ENCODE measurements at regions not wholly inside any gene's neighbourhood (a gene's known extent, or its start where the extent isn't known, plus 50 kb on each side); places are given as distances from the start of the nearest gene placed in this dataset.
A peak's percentile ranks its signal among the peaks of the same experiment; 100 is the strongest.

DNA sequence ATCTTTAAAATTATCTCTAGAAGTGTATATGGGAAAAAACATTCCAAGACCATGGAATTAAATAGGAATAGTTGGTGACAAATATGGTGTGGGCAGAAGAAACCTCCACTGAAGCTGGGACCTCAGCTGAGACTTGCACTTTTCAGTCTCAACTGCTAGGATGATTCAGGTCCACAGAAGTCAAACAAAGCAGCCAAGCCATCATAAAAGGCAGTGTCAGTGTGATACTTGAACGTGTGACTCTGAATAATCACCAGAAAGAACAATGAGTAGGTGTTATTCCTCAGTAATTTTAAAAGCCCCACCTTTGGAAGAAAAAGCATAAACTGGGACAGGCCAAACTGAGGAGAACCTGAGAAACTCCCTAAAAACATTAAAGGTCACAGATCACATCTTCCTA is 90.7 kb downstream of the ZNF281 start:
- DNase-seq (ENCODE audit: low read depth in 4 of 4, low spot score in 3 of 4): no peak

DNA sequence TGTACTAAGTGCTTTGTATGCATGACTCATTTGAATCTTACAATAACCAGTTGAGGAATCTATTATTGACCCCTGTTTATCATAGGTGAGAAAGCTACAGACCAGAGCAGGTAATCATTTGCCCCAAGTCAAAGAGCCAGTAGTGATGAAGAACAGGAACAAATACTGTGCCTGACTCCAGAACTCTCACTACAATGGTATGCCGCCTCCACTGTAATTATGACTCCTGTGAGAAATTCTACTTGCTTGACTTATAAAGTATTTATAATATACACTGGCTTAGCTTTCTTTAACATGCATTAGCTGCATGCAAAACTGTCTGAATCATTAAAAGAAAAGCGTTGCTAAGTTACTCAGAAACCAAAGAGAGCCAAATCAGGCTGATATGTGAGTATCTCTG is 92.6 kb downstream of the ZNF281 start:
- no peak for DNase-seq (ENCODE audit: low read depth in 4 of 4, low spot score in 3 of 4)

DNA sequence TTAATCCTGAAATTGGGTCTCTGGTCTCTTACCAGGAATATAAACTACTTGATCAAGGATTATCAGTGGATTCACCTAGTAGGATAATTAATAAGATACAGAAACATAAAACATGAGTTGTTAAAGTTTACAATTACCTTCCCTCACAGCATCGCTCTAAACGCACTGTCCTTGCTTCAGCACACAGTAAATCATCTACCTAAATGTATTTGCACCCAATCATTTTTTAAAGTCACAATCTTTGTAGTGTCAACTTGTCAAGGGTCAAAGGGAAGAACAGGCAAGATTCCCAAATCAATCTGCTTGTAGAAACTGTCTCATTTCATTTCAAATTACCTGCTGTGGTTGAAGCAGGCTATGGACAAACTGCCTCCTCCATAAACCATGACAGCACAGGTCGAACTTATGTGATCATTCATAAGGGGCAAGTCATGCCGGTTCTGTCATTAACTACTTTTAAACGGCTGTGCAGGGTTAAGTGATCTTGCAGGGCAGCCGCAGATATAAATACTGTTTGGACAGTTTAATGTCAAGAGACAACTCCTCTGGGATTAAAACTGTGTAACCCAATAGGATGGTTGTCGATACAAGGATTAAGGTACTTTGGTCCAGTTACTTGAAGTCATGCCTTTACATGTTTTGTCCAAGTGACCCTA is 93.6 kb downstream of the ZNF281 start:
- DNase-seq (ENCODE audit: low read depth in 4 of 4, low spot score in 3 of 4): no peak

DNA sequence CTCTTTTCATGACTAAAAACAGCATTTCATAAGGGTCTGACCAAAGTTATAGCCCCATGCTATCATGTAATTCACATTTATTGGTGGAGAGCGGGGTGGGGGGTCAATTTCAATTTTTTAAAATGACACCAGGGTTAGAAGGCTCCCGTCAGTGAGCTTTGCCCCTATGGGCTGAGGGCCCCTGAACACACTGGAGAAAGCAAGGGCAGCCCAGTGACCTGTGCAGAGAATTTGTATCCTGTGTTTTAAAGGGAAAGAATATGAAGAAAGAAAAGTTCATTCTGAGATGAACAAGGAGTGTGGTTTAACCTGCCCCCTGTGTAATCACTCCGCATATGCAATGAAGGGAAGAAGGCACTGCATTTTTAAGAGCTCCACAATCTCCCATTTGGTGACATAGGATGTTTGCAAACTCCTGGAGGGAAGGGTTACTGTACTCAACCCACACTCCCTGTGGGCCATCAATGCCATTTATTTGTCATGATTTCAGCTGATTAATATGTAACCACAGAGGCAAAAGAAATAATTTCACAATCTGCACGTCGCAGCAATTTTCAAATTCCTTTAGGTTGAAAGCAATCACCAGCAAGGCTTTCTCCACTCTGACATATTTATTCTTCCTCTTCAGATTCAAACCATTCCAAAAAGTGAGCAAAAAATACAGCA is 95.6 kb downstream of the ZNF281 start:
- no peak for DNase-seq (ENCODE audit: low read depth in 4 of 4, low spot score in 3 of 4)

DNA sequence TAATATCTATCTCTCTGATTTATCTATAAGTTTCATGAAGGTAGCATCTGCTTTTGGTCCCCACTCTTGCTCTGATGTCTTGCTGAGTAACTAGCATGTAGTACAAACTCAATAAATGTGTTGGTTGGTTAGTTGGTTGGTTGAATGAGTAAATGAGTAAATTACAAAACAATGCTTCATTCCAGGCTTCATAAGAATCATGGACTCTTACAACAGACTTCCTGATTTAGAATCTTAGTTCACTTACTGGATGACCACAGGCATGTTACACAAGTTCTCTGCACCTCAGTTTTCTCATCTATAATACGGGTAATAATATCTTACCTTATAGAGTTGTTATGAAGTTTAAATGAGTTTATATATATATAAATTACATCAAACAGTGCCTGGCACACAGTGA is 98.6 kb downstream of the ZNF281 start:
- DNase-seq (ENCODE audit: low read depth in 4 of 4, low spot score in 3 of 4): no peak

DNA sequence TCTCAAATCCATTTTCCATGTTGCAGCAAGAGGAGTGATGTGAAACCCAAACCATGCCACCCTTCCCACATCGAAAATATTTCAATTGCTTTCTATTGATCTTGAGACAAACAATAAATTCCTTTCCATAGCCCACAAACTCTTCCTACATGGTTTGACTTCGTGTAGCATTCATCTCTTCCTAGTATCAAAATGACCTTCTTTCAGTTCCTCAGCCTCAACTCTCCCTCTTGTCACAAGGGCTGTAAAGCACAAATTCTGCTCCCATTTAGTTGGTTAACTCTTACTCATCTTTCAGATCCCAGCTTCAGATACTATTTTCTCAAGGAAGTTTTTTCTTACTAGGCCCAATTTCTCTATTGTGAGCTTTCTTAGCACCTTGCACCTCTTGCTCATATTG is 99.0 kb downstream of the ZNF281 start:
- DNase-seq (ENCODE audit: low read depth in 4 of 4, low spot score in 3 of 4): no peak

DNA sequence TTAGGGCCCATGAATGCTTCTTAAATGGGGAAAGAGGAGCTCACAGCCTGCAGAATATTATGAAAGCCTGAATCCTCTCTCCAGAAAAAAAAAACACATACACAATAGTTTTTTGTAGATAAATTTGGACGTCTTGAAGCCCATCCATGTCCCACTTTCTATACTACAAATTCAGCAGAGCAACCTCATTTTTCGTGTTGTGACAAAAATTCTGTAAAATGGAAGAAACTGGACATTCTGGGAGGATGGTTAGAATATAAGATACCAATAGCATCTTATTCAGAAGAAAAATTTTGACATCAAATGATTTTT is 102.1 kb downstream of the ZNF281 start:
- no peak for DNase-seq (ENCODE audit: low read depth in 4 of 4, low spot score in 3 of 4)

DNA sequence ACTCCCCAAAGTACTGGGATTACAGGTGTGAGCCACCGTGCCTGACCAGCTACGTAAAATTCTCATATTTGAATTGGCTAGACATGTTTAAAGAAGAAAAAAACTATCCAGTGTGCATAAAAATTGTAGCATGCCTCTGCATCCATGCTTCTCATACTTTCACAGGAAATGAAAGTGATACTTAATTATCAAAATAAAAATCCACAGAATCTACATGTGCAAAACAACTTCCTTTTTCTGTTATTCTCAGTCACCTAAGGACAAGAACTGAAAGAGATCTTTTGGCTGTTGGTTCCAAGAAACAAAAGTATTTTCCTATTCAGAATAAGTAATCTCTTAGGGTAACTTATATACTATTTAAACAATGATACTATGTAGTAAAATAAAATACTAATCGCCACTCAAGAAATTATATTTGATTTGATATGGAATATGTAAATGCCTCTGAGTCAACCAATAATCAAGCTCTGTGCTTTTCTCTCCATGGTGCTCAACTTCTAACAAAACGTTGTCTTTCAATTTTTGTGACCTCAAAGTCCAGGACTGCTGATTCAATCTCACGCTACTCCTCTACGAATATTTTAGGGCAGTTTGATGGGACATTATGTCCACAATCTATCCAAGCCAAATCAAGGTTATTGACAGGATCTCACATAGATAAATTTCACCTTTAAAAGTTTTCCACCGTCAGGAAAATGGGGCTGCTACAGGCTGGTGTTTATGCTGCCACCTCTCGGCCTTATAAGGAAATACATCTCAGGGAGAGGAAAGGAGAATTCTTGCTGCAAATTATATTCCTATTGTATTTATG is 102.7 kb downstream of the ZNF281 start:
- no peak for DNase-seq (ENCODE audit: low read depth in 4 of 4, low spot score in 3 of 4)

DNA sequence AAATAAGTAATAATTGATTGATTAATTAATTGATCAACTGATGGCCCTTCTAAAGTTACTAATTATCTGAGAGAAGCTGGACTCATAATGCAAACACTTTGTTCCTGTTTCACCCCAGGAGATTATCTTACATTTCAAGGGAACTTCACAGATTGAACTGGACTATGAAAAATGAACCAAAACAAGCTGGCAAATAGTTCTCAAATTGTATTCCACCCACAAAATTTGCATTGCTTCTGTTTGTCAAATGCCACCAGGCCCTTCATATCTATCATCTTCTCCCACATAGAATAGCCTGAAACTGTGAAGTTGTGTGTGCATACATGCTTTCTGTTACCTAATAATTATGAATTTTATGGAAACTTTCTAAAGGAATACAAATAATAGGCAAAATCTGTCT is 104.0 kb downstream of the ZNF281 start:
- no peak for DNase-seq (ENCODE audit: low read depth in 4 of 4, low spot score in 3 of 4)

DNA sequence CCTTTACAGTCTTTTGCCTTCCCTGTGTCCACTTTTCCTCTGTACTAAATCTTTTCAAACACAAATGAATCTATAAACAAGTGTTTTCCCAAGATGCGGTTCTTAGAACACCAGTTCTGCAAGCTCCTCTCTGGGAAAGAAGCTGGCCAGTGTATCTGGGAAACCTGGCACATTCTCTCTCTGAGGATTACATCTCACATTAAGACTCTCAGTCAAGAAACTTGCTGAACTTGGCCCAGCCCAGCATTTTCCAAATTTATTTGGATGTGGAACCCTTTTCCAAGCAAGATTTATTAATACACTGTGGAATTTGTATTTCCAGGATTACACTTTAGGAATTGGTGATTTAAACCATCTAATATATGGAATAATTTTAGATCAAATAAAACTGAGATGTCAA is 105.7 kb downstream of the ZNF281 start:
- no peak for DNase-seq (ENCODE audit: low read depth in 4 of 4, low spot score in 3 of 4)

DNA sequence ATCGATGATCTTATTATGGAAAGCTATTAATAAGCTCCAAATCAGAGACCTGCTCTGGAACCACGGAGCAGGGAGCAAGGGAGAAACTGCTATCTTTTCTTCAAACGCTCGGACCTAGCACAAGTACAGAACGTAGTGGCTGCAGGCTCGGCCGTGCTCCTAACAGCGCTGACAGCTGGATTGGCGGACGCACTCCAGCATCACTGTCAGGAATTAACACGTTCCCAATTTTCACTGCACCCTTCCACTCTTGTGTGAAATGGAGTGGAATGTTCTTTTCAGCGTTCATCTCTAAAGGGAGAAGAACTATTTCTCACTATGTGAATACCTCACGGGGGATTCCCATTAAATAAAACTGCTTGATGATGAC is 106.9 kb downstream of the ZNF281 start:
- DNase-seq (ENCODE audit: low read depth in 4 of 4, low spot score in 3 of 4): no peak

DNA sequence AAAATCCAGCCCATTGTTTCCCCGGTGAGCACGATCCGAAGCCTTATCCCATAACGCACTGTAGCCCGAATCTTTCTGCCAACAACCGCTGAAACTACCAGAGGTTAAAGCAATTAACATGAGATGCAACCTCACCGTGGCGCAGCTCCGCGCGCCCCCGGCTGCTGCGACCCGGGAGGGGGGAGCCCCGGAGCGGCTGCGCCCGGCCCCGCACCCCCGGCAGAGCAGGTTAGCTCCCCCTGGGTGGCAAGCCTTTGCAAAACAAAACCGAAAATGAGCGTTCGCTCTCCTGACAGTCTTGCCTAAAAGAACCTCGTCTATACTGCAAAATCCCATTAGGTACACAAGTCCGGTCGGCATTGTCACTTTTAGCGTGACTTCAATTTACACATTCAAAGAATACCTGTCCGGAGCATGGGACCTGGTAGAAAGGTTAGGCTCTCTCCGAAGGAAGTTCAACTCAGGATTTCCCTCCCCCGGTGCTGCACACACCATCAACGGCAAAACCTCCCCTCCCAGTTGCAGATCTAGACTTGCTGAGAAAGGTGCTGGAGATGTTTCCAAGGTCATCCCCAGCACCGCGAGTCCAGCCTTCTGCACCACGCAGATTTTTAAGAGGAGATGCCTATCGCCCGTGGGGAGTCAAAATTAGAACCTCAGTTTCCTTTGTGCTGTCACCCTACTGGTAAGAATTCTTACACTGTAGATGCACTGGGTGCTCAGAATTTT is 107.5 kb downstream of the ZNF281 start:
- DNase-seq (ENCODE audit: low read depth in 4 of 4, low spot score in 3 of 4): peak in 1 of 4 donors; percentile 18

DNA sequence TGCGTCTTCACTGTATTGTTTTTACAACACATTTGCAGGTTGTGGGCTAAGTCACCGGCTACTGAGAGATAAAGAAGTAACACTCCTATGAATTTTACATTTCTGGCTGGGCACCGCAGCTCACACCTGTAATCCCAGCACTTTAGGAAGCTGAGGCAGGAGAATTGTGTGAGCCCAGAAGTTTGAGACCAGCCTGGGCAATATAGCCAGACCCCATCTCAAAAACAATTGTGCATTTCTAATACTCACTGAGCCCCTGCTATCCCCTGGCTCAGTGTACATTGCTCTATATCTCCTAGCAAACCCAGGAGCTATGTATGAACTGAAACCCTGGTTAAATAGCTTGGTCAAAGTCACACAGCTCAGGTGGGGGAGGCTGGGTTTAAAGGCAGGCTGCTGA is 108.7 kb downstream of the ZNF281 start:
- DNase-seq (ENCODE audit: low read depth in 4 of 4, low spot score in 3 of 4): no peak

DNA sequence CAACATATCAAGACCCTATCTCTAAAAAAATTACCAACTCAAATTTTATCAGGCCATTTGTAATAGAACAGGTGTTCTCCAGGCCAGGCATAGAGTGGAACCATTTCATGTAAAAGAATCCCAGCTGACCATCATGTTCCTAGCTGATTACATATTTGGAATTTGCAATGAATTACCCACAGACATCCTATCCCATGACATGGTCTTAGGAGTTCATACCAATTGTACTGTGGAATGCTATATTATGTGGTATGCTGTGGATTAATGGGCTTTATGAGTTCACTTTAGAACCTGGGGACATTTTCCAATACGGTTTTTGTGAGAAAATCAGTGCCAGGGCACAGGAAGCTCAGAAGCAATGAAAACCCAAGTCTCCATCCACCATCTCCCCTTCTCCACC is 110.3 kb downstream of the ZNF281 start:
- no peak for DNase-seq (ENCODE audit: low read depth in 4 of 4, low spot score in 3 of 4)

DNA sequence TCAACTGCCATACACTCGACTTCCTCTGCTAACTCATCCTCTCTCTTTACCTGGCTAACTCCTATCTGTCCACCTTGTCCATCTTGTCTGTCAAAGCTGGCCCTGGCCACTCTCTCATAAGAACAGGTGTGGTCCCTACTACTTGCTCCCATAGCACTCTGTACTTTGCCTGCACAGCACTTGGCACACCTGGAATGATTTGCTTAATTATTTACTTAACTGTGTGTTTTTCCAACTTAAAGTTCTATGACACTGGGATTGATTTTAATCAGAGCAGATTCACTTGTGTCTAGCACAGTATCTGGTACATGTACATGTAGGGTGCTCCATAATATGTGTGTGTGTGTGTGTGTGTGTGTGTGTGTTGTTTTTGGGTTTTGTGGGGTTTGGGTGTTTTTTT is 111.6 kb downstream of the ZNF281 start:
- no peak for DNase-seq (ENCODE audit: low read depth in 4 of 4, low spot score in 3 of 4)

DNA sequence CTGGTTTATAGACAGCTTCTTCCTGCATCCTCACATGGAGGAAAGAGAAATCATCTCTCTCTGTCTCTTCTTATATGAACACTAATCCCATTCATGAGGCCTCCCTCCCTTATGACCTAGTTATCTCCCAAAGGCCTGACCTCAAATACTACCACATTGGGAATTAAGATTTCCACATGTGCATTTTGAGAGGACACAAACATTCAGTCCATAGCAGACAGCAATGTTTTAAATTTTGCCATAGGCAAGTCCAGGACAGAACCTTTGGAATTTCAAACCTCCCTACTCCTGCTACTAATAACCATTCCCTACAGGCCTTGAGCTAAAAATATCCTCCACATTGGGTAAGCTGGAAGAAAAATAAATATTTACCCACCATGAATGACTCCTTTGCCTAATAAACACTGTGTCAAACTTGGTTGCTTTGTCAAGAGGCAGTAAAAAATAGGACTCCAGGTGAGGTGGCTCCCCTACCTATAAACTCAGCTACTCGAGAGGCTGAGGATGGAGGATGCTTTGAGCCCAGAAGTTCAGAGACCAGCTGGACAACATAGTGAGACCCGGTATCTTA is 113.7 kb downstream of the ZNF281 start:
- DNase-seq (ENCODE audit: low read depth in 4 of 4, low spot score in 3 of 4): no peak

DNA sequence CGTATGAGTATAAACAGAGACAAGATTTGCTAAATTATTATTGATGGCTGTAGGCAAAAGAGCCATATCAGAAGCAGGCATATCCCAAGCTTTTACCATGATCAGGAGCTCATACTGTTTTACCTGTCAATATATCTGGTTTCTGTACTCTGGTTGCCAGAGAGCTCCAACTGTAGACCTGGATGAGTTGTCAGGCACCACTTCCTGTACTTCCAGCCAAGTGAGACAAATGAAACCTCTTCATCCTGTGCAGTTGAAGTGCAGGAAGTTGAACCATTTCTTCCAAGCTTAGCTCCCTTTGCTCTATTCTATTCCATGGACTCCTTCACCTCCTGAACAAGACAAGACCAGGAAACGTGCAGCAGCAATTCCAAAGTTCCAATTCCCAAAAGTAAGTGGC is 115.6 kb downstream of the ZNF281 start:
- DNase-seq (ENCODE audit: low read depth in 4 of 4, low spot score in 3 of 4): no peak

DNA sequence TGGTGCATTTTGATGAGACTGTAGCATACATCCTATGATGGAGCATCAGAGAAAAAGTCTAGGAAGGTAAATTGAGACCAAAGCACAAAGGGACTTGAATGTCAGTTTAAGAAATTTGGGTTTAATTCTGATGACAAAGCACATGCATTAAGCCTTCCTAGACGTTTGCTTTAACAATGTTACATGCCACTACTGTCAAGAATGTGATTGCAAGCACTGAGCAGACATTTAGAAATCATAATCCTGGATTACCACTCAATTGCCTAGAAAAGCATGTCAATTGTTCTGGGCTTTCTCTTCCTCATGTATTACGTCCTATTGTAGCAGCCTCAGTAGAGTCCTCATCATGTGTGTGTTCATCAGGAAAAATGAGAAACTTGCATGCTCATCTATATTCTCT is 117.1 kb downstream of the ZNF281 start:
- DNase-seq (ENCODE audit: low read depth in 4 of 4, low spot score in 3 of 4): no peak

DNA sequence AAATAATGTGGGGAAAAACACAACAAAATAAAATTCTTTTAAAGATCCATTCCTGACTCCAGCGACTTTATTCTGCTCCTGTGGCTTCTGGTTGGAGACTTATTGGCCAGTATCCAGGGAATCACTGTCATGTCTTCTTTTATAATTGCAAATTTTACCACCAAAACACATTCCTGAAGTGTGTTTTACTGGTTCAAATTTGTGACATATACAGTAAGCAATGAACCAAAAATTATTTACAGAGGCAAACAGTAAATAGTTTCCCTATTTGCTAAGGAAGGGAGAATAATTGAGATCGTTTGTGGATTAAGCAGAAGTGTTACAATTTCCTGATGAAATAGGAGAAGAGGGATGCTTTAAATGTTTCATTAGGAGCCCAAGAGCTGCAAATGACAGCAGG is 118.7 kb downstream of the ZNF281 start:
- no peak for DNase-seq (ENCODE audit: low read depth in 4 of 4, low spot score in 3 of 4)

DNA sequence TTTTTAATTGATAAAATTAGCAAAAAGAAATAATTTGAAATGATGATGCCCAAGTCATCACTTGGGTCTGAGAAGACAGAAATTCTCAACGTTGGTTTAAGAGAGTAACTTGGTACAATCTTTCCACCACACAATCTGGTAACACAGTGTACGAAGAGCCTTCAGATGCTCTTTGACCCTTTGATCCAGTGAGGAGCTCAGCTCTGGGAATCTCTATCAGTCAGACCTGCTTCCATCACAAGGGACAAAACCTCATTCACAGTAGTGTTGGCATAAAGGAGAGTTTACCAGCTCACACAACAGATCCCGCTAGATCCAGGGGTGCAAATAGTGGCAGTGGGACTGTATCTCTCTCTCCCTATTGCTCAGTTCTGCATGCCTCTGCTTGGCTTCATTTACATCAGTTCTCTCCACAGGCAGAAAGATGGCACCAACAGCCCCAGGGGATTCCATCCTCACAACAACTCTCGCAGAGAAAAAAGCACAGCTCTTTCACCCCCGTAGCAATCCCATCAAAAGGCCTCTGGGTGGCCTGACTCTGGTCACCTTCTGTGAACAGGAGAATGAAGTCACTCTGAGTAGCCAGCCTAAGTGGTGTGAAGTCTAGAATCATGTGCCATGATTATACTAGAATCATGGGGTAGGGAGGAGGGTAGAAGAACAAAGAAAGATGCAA is 119.7 kb downstream of the ZNF281 start:
- no peak for DNase-seq (ENCODE audit: low read depth in 4 of 4, low spot score in 3 of 4)

DNA sequence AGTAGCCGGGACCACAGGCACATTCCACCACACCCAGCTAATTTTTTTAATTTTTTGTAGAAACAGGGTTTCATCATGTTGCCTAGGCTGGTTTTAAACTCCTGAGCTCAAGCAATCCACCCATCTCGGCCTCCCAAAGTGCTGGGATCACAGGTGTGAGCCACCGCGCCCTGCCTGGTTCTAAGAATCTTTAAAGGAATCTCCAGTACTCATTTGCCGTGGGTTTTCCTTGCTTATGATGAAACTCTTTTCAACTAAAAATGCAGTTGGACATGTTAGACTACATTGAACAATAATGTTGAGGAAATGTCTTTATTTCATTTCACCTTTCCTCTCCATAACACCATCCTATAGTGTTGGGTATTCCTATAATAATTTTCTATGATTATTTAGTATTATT is 121.6 kb downstream of the ZNF281 start:
- no peak for DNase-seq (ENCODE audit: low read depth in 4 of 4, low spot score in 3 of 4)

All from right renal pelvis (tissue), 4 donors.